ENCODE measurements at regions not wholly inside any gene's neighbourhood (a gene's known extent, or its start where the extent isn't known, plus 50 kb on each side); places are given as distances from the start of the nearest gene placed in this dataset.
"Not testable (repeated sequence)": the region's sequence is repeated elsewhere in the genome, so short reads cannot be mapped to it uniquely, and the experiment has no call there.

- DNase-seq (ENCODE audit: extremely low read depth, low read depth), result no peak
- TF ChIP-seq, protein P1, sequence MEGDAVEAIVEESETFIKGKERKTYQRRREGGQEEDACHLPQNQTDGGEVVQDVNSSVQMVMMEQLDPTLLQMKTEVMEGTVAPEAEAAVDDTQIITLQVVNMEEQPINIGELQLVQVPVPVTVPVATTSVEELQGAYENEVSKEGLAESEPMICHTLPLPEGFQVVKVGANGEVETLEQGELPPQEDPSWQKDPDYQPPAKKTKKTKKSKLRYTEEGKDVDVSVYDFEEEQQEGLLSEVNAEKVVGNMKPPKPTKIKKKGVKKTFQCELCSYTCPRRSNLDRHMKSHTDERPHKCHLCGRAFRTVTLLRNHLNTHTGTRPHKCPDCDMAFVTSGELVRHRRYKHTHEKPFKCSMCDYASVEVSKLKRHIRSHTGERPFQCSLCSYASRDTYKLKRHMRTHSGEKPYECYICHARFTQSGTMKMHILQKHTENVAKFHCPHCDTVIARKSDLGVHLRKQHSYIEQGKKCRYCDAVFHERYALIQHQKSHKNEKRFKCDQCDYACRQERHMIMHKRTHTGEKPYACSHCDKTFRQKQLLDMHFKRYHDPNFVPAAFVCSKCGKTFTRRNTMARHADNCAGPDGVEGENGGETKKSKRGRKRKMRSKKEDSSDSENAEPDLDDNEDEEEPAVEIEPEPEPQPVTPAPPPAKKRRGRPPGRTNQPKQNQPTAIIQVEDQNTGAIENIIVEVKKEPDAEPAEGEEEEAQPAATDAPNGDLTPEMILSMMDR (IDR thresholded peaks at IDR 0.05; ENCODE audit: low read depth, low read length), result no peak
Observed at GRCh38 chr16:10324210-10324609, 61.7 kb upstream of the ATF7IP2 start.

GRCh38 chr16:10325783-10326543 lies 59.9 kb upstream of the ATF7IP2 start:
- no peak for DNase-seq (ENCODE audit: extremely low read depth, low read depth)
- TF ChIP-seq, protein P1 (IDR thresholded peaks at IDR 0.05; ENCODE audit: low read depth, low read length), result no peak

GRCh38 chr16:10326647-10327046 lies 59.2 kb upstream of the ATF7IP2 start:
- TF ChIP-seq, protein P1 (IDR thresholded peaks at IDR 0.05; ENCODE audit: low read depth, low read length), result no peak
- DNase-seq (ENCODE audit: extremely low read depth, low read depth), result no peak

GRCh38 chr16:10328291-10328690 lies 57.6 kb upstream of the ATF7IP2 start:
- not testable (repeated sequence) for DNase-seq (ENCODE audit: extremely low read depth, low read depth)

DNA sequence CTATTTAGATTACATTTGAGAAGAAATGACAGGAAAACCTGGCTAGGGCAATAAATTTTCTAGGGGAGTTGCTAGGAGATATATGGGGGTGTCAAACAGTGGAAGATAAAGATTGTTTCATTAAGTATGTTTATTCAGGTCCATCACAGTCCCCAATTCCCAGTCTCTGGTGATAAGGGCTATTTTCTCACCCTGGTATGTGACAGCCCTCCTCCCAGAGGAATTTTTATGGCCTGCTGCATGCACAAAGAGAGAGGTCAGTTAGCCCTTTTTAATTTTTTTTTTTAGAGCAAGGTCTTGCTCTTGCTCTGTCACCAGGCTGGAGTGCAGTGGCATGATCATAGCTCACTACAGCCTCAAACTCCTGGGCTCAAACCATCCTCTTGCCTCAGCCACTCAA lies 53.6 kb upstream of the ATF7IP2 start:
- no peak for DNase-seq (ENCODE audit: extremely low read depth, low read depth)
- TF ChIP-seq, protein P1 (IDR thresholded peaks at IDR 0.05; ENCODE audit: low read depth, low read length), result no peak

- TF ChIP-seq, protein P1 (IDR thresholded peaks at IDR 0.05; ENCODE audit: low read depth, low read length), result no peak
- DNase-seq (ENCODE audit: extremely low read depth, low read depth), result no peak
Observed at GRCh38 chr16:10332775-10333174, 53.1 kb upstream of the ATF7IP2 start.

DNA sequence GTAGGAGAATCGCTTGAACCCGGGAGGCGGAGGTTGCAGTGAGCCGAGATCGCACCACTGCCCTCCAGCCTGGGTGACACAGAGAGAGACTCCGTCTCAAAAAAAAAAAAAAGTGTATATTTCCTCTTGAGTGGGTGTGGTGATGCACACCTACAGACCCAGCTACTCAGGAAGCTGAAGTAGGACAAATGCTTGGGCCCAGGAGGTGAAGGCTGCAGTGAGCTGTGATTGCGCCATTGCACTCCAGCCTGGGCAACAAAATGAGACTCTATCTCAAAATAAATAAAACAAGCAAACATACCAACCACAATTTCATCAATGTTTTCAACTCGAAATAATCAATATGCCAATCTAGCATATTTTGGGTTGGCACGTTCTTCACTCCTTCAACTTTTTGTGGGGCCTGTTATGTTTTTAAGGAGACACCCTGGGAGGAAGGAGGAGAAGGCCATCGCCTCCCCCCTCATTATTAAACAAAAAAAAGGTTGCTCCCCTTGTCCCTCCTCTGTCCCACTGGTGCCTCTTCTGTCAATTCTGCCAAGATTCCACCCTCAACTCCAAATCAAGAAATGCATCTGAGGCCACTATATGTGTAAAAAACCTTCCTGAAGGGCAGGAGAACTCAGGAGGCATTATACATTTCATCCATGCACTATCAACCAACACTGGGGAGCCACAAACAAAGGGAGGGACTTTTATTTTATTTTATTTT lies 52.4 kb upstream of the ATF7IP2 start:
- TF ChIP-seq, protein P1 (IDR thresholded peaks at IDR 0.05; ENCODE audit: low read depth, low read length), result no peak
- DNase-seq (ENCODE audit: extremely low read depth, low read depth), result no peak
